ENCODE measurements at regions not wholly inside any gene's neighbourhood (a gene's known extent, or its start where the extent isn't known, plus 50 kb on each side); places are given as distances from the start of the nearest gene placed in this dataset.

- no peak for TF ChIP-seq AR (CRISPR knock-in tag; IDR thresholded peaks at IDR 0.05)
- no peak for TF ChIP-seq FOXJ3 (CRISPR knock-in tag; IDR thresholded peaks at IDR 0.05; ENCODE audit: borderline replicate concordance)
- no peak for TF ChIP-seq ZNF671 (CRISPR knock-in tag; IDR thresholded peaks at IDR 0.05)
- TF ChIP-seq ARID4B (CRISPR knock-in tag; IDR thresholded peaks at IDR 0.05; ENCODE audit: borderline replicate concordance), result no peak
- no peak for TF ChIP-seq MLX (CRISPR knock-in tag; IDR thresholded peaks at IDR 0.05)
Observed at GRCh38 chr21:28771790-28772501, 220.7 kb downstream of the LTN1 start (continued).

GRCh38 chr21:28770867-28771661 is 221.6 kb downstream of the LTN1 start:
- Mint-ChIP-seq H3K9me3 (peaks cover 31% of the 10 kb centered on the region), H3K4me3 (no peak overlapping the region), H3K27me3 (ENCODE audit: low read depth) (no peaks in the 10 kb centered on the region), H3K4me1 (no peaks in the 10 kb centered on the region), H3K27ac (no peak overlapping the region), H3K36me3 (peaks cover 15% of the 10 kb centered on the region)
- TF ChIP-seq SMAD4 (CRISPR knock-in tag; IDR thresholded peaks at IDR 0.05) (no peak), ZNF138 (CRISPR knock-in tag; conservative IDR thresholded peaks at IDR 0.05) (no peak)
- POLR2A ChIA-PET, result no interaction called here
- ATAC-seq (no peak), DNase-seq (ENCODE audit: low spot score) (no peak)
- CTCF ChIA-PET, result no interaction called here

- no peak overlapping the region for H3K4me3 Mint-ChIP-seq
- ChIA-PET CTCF (no interaction called here), POLR2A (no interaction called here)
- H3K9me3 Mint-ChIP-seq, result peaks cover 44% of the 10 kb centered on the region
- ATAC-seq (no peak), DNase-seq (ENCODE audit: low spot score) (no peak)
- H3K27ac Mint-ChIP-seq, result no peak overlapping the region
- H3K27me3 Mint-ChIP-seq (ENCODE audit: low read depth), result no peaks in the 10 kb centered on the region
- no peak for TF ChIP-seq SOX15 (CRISPR knock-in tag; IDR thresholded peaks at IDR 0.05)
- TF ChIP-seq ZNF317 (CRISPR knock-in tag; IDR thresholded peaks at IDR 0.05; ENCODE audit: borderline replicate concordance, low read depth), result no peak
- no peak for TF ChIP-seq SP1 (CRISPR knock-in tag; conservative IDR thresholded peaks at IDR 0.05)
- TF ChIP-seq FOXJ3 (CRISPR knock-in tag; IDR thresholded peaks at IDR 0.05; ENCODE audit: borderline replicate concordance), result no peak
- H3K4me1 Mint-ChIP-seq, result no peaks in the 10 kb centered on the region
- H3K36me3 Mint-ChIP-seq, result peaks cover 22% of the 10 kb centered on the region
Observed at GRCh38 chr21:28769683-28770082, 223.0 kb downstream of the LTN1 start.

GRCh38 chr21:28768753-28769152 is 223.9 kb downstream of the LTN1 start:
- ATAC-seq, result no peak
- TF ChIP-seq NR2C2 (CRISPR knock-in tag; IDR thresholded peaks at IDR 0.05), result no peak
- TF ChIP-seq ZMAT4 (CRISPR knock-in tag; IDR thresholded peaks at IDR 0.05), result no peak
- no peak for TF ChIP-seq ZNF219 (CRISPR knock-in tag; IDR thresholded peaks at IDR 0.05; ENCODE audit: borderline replicate concordance)
- TF ChIP-seq ZNF671 (CRISPR knock-in tag; IDR thresholded peaks at IDR 0.05), result no peak
- no peak for TF ChIP-seq GTF2I (CRISPR knock-in tag; conservative IDR thresholded peaks at IDR 0.05)
- TF ChIP-seq CBFB (CRISPR knock-in tag; IDR thresholded peaks at IDR 0.05; ENCODE audit: low read depth), result no peak
- no peak for TF ChIP-seq ZNF425 (CRISPR knock-in tag; conservative IDR thresholded peaks at IDR 0.05)
- no peak for TF ChIP-seq E2F1 (CRISPR knock-in tag; IDR thresholded peaks at IDR 0.05)

More at GRCh38 chr21:28768753-28769152, 223.9 kb downstream of the LTN1 start:
- CTCF ChIA-PET, result no interaction called here
- DNase-seq (ENCODE audit: low spot score), result no peak
- Mint-ChIP-seq H3K4me1 (no peaks in the 10 kb centered on the region), H3K9me3 (peaks cover 44% of the 10 kb centered on the region), H3K36me3 (peaks cover 22% of the 10 kb centered on the region), H3K4me3 (no peak overlapping the region), H3K27me3 (ENCODE audit: low read depth) (no peaks in the 10 kb centered on the region), H3K27ac (no peak overlapping the region)
- POLR2A ChIA-PET, result no interaction called here
